SK-N-MC (cell line): ENCODE measurements at regions not wholly inside any gene's neighbourhood (a gene's known extent, or its start where the extent isn't known, plus 50 kb on each side); places are given as distances from the start of the nearest gene placed in this dataset.

ENCODE experiments used
- DNase-seq: peaks from one replicate; pipeline ENCODE4 v3.0.0-alpha.2; 2011; ENCODE audit warnings: low read depth, low spot score
- H3K27ac ChIP-seq: fragments of 200-600 bp; sonication (generic); 2 replicates; pipeline ENCODE4 v1.5.1; 2016; ENCODE audit warnings: mixed run types
- H3K36me3 ChIP-seq: fragments of 200-600 bp; sonication (generic); 2 replicates; pipeline ENCODE4 v1.6.1; 2017; ENCODE audit warnings: antibody characterized with exemption, low read length, mixed read lengths; ENCODE audit not compliant: insufficient read depth
- H3K4me3 ChIP-seq: fragments of 200-600 bp; sonication (generic); 2 replicates; pipeline ENCODE4 v1.5.1; 2016
- H3K9ac ChIP-seq: fragments of 200-600 bp; sonication (generic); 2 replicates; pipeline ENCODE4 v1.8.0; 2017; ENCODE audit warnings: mixed run types, mixed read lengths; ENCODE audit not compliant: insufficient read length
- H3K9me3 ChIP-seq: fragments of 200-600 bp; sonication (generic); 2 replicates; pipeline ENCODE4 v1.6.1; 2017; ENCODE audit warnings: low read depth, mild to moderate bottlenecking, antibody characterized with exemption, low read length, moderate library complexity, mixed read lengths
- EZH2 ChIP-seq: fragments of 200-600 bp; sonication (generic); IDR thresholded peaks from one replicate; pipeline ENCODE4 v1.6.1; 2017; ENCODE audit warnings: antibody characterized with exemption
- FOXP2 ChIP-seq: optimal IDR thresholded peaks from 2 replicates; pipeline ENCODE3; 2011; ENCODE audit warnings: mild to moderate bottlenecking, moderate library complexity; ENCODE audit not compliant: insufficient read depth; ENCODE audit errors: extremely low read length, control extremely low read depth
- POLR2AphosphoS5 ChIP-seq: IDR thresholded peaks from 2 replicates; pipeline ENCODE4 v1.6.1; 2012; ENCODE audit warnings: mild to moderate bottlenecking, low read depth, low read length, borderline replicate concordance

DNA sequence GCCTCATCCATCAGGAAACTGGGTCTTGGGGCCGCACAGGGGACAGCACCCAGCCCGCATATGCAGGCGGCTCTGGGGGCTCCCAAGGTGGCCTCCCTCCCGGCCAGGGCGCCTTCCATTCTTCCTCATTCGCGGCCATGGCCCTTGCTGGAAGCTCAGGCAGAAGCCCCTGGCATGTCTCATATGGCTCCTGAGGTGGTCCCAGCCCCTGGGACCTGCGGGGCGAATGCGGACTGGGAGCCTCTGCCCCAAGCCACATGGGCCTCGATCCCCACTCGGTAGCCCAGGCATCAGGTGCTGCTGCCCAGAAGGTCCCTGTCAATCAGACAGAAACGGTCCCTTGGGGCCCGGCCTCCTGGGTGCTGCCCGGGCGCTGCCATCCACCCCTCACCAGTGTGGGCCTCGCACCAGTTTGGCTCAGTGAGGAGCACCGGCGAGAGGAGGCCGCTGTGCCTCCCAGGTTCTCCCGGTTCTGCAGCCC, 301.6 kb downstream of the TEX29 start:
- Histone ChIP-seq H3K27ac (no peak overlapping the region), H3K36me3 (no peaks in the 10 kb centered on the region), H3K9ac (no peak overlapping the region), H3K9me3 (no peaks in the 10 kb centered on the region), H3K4me3 (no peak overlapping the region)
- TF ChIP-seq EZH2, result no peak
- TF ChIP-seq FOXP2, result no peak
- no peak for TF ChIP-seq POLR2AphosphoS5
- no peak for DNase-seq

DNA sequence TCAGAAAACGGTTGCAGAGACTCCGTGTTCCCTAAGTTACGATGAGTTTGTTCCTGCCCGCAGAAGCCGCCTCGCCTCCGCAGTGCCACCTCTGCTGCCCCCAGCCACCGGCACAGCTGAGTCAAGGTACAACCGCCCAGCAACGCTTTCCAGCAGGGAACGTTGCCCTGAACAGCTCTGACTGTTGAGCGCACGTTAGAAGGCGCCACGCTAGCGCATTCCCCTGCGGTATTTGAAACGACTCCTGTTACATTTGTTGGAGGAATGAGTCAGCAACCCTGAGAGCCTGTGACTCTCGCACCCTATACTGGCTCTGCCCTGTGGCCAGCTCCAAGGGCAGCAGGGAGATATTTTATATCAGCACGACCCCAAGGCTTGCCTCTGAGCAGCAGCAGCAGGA, 302.8 kb downstream of the TEX29 start:
- no peaks in the 10 kb centered on the region for H3K9me3 ChIP-seq
- no peak overlapping the region for H3K9ac ChIP-seq
- no peak for DNase-seq
- no peak overlapping the region for H3K27ac ChIP-seq
- H3K36me3 ChIP-seq, result no peaks in the 10 kb centered on the region
- TF ChIP-seq POLR2AphosphoS5, result no peak
- TF ChIP-seq EZH2, result no peak
- no peak for TF ChIP-seq FOXP2
- no peak overlapping the region for H3K4me3 ChIP-seq

DNA sequence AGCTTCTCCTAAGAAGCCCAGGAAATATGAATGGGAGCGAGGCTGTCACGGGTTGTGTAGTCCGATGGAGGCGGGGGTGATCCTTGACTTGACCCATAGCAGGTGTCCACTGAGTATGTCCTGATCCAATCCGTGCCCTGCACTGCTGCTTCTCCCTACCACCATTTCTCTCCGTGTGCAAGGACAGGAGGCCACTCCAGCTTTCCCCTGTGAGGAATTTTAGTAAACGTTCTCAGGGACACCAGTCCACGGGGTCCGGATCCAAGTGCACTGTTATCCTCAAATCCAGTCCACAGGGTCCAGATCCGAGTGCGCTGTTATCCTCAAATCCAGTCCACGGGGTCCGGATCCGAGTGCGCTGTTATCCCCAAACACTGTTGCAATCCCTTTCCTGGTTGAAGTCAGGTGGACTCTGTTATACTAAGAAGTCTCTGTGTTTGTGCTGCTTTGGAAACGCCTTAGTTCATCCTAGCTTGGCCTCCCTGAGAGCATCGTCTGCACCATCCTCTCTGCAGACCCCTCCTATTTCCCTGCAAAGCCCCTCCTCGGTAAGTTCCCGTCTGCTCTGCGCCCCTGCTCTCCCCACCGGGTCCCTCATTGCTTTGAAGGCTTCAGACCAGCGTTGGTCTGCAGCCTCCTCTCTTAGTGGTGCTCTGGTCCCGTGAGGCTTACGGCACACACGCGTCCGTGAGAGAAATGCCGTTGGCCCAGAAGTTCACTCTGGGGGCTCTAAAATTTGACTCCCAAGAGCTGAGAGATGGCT, 303.5 kb downstream of the TEX29 start:
- Histone ChIP-seq H3K9ac (no peak overlapping the region), H3K36me3 (no peaks in the 10 kb centered on the region), H3K27ac (no peak overlapping the region), H3K4me3 (no peak overlapping the region), H3K9me3 (no peaks in the 10 kb centered on the region)
- DNase-seq, result no peak
- TF ChIP-seq EZH2 (no peak), FOXP2 (no peak), POLR2AphosphoS5 (no peak)

DNA sequence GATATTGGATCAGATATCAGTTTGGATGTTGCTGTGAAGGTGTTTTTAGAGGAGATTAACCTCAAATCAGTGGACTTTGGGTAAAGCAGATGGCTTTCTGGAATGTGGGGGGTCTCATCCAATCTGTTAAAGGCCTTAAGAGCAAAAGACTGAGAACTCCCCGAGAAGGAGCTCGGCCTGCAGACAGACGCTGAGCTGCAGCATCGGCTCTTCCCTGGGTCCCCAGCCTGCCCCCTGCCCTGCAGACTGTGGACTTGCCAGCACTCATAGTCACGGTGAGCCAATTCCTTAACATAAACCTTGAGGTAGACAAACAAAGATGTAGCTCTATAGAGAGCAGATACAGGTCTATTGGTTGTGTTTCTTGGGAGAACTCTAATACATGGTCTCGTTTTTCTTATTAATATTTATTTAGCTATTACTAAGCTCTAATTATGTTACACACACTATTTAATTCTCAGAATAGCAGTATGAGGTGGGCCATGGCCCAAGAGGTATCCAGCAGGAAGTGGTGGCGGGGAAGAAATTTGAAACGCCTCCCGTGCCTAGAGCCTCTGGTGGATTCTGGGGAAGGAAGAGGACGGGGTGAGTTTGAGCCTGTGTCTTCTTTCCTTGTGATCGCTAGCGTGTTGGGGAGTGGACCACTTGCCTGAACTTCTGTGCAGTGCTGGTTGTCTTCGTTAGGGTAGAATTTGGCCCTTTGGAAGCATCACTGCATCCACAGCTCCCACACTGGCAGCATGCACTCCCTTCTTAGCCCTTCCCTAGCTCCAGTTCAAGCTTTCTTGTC, 305.3 kb downstream of the TEX29 start:
- TF ChIP-seq POLR2AphosphoS5 (no peak), FOXP2 (no peak), EZH2 (no peak)
- DNase-seq, result no peak
- H3K27ac ChIP-seq, result no peak overlapping the region
- no peak overlapping the region for H3K9ac ChIP-seq
- H3K4me3 ChIP-seq, result no peak overlapping the region
- H3K36me3 ChIP-seq, result no peaks in the 10 kb centered on the region
- no peaks in the 10 kb centered on the region for H3K9me3 ChIP-seq

DNA sequence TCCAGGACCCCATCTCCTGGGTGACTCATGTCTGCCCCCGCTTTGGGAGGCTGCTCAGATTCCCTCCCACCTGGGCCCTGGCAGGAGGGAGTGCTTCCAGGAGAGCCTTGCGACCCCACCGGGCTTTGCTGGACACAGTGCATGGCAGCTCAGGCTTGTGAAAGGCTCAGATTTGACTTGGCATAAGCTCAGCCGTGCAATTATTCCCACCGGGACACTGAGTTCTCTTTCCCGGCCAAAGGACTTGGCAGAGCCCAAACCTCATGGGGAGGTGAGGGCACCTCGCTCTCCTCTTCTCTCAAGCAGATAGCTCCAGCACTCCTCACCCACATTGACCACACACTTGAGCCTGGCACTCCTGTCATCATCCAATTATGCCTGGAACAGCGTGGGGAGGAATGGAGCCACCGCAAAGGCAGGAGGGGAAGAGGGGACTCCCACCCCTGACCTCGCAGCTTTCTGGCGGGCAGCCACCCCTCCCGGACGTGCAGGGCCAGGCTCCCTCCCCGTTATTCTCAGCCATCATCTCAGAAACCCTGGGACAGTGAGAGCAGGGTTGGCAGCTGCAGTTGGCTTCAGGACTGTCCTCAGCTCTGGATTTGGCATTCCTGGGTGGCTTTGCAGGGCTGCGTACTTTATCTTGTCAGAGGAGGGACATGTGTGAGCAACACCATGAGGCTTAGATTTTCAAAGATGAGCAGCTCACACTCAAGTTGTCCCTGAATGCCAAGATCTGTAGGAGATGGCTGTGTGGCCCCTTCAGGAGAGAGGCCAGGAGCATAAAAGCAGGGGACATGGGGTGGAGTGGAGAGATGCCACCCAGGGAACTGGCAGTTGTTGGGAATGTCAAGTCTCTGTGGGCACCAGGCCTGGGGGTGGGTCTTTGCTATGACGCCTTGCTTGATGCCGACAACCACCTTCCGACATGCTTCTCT, 306.2 kb downstream of the TEX29 start:
- Histone ChIP-seq H3K9ac (no peak overlapping the region), H3K27ac (no peak overlapping the region), H3K4me3 (no peak overlapping the region), H3K36me3 (no peaks in the 10 kb centered on the region), H3K9me3 (no peaks in the 10 kb centered on the region)
- TF ChIP-seq FOXP2 (no peak), POLR2AphosphoS5 (no peak)
- DNase-seq, result no peak

DNA sequence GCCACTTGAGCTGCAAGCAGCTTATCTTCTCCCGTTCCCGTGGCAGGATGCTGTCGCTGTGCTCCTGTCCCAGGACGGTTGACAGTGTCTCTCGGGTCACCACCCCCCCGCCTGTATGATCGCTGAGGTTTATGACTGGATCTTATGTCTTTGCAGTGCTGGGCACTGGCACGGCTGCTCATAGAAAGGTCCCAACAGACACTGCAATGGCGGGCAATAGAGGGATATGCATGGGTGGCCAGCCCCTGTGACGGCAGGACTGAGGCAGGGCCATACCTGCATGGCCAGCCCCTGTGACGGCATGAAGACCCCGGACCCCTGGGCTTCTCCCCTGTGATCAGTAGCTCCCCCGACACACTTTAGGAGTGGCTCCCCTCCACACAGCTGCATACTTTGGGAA, 307.2 kb downstream of the TEX29 start:
- H3K4me3 ChIP-seq, result no peak overlapping the region
- H3K9me3 ChIP-seq, result no peaks in the 10 kb centered on the region
- H3K9ac ChIP-seq, result no peak overlapping the region
- H3K27ac ChIP-seq, result no peak overlapping the region
- no peak for DNase-seq
- TF ChIP-seq EZH2, result no peak
- no peak for TF ChIP-seq FOXP2
- no peak for TF ChIP-seq POLR2AphosphoS5
- no peaks in the 10 kb centered on the region for H3K36me3 ChIP-seq

DNA sequence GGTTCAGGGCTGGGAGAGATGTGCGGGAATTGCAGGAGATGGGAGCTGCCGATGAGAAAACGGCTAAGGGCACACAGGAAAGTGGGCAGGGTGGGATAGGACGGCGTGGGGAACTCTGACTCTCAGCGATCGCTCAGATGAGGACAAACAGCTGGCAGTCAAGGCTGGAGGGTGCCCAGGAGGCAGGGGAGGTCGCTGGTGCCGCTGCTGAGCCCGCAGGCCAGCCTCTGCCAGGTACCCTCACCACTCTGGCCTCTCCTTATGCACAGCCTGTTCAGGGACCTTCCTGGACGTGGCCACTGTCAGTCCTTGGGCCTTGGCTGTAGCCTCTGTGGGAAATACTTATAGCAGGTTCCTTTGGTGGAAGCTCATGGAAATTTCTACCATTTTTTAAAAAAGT, 308.6 kb downstream of the TEX29 start:
- Histone ChIP-seq H3K9me3 (no peaks in the 10 kb centered on the region), H3K27ac (no peak overlapping the region), H3K9ac (no peak overlapping the region), H3K4me3 (no peak overlapping the region), H3K36me3 (no peaks in the 10 kb centered on the region)
- TF ChIP-seq POLR2AphosphoS5, result no peak
- TF ChIP-seq FOXP2, result no peak
- no peak for TF ChIP-seq EZH2
- no peak for DNase-seq

DNA sequence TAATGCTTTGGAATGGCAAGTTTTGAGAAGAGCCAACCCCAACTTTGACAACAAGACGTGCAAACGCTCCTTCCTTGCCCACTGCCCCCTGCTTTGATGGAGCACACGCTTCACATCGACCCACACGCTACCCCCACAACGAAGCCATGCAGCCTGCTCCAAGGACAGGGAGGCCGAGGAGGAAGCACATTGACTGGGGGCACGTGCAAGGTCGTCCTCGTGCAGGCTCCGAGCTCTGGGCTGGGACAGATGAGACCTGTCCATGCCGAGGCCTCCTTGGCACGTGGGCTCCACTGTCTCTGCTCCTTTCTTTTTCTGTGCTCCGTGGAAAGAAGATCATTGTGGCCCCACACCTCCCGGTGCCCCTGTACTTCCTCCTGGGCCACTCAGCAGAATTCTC, 309.0 kb downstream of the TEX29 start:
- no peak overlapping the region for H3K27ac ChIP-seq
- no peak overlapping the region for H3K9ac ChIP-seq
- no peak for DNase-seq
- no peaks in the 10 kb centered on the region for H3K36me3 ChIP-seq
- no peak overlapping the region for H3K4me3 ChIP-seq
- H3K9me3 ChIP-seq, result no peaks in the 10 kb centered on the region
- no peak for TF ChIP-seq EZH2
- TF ChIP-seq POLR2AphosphoS5, result no peak
- no peak for TF ChIP-seq FOXP2

DNA sequence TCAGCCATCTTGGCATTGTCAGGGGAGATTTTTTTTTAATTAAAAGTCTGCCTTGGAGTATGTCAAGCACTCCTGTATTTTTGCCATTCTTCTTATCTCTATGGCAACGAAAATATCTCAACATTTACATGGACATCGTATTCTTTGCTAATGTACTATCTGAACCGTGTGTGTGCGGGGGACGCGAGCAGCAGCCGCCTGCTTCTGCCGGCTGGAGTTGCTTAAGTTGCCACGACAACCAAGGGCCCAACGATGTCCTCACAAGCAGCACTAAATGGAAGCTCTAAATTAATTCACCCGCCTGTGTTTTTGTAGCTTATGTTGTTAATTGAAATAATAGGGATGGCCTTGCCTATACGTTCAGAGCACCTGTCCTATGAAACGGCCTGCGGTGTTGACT, 309.5 kb downstream of the TEX29 start:
- H3K36me3 ChIP-seq, result no peaks in the 10 kb centered on the region
- H3K9me3 ChIP-seq, result no peaks in the 10 kb centered on the region
- no peak overlapping the region for H3K27ac ChIP-seq
- TF ChIP-seq EZH2, result no peak
- no peak for TF ChIP-seq FOXP2
- TF ChIP-seq POLR2AphosphoS5, result no peak
- no peak overlapping the region for H3K4me3 ChIP-seq
- no peak overlapping the region for H3K9ac ChIP-seq
- no peak for DNase-seq
